ENCODE measurements at regions not wholly inside any gene's neighbourhood (a gene's known extent, or its start where the extent isn't known, plus 50 kb on each side); places are given as distances from the start of the nearest gene placed in this dataset.
"Not testable (repeated sequence)": the region's sequence is repeated elsewhere in the genome, so short reads cannot be mapped to it uniquely, and the experiment has no call there.

DNA sequence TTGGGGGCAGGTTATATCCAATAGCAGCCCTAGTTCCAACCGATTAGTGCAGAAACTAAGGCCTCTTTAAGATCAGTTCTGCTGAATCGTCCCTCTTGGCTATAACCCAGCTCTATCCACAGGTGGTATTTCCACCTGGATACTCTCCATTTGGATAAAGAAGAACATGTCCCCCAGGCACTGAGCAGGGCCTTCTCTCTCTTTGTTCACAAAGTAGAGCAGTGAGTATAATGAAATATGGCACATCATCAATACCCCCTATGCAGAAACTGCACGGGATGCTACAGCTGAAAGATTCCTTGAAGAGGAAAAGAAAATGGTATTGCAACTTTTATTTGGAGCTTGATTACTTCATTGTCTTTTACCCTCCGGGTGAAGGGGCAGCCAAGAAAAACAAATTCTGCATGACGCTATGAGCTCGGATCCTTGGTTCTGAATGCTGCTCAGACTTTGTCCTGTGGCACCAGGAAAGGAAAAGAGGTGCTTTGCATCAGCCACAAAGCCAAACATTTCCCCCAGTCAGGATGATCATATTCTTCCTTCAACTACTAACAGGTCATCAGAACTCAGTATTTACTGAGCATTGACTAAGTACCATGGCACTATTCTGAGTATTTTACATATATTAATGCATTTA is 399.7 kb downstream of the NPIPA8 start:
- no peak for DNase-seq

GRCh38 chr16:17930280-17930679 is 406.3 kb downstream of the NPIPA8 start:
- no peak for DNase-seq

- DNase-seq, result peak; percentile 52
These were observed 409.6 kb downstream of the NPIPA8 start for GRCh38 chr16:17926866-17927399.

GRCh38 chr16:17926461-17926860 is 410.1 kb downstream of the NPIPA8 start:
- DNase-seq, result no peak

- DNase-seq, result no peak
These were observed 410.8 kb downstream of the NPIPA8 start for GRCh38 chr16:17925761-17926160.

DNA sequence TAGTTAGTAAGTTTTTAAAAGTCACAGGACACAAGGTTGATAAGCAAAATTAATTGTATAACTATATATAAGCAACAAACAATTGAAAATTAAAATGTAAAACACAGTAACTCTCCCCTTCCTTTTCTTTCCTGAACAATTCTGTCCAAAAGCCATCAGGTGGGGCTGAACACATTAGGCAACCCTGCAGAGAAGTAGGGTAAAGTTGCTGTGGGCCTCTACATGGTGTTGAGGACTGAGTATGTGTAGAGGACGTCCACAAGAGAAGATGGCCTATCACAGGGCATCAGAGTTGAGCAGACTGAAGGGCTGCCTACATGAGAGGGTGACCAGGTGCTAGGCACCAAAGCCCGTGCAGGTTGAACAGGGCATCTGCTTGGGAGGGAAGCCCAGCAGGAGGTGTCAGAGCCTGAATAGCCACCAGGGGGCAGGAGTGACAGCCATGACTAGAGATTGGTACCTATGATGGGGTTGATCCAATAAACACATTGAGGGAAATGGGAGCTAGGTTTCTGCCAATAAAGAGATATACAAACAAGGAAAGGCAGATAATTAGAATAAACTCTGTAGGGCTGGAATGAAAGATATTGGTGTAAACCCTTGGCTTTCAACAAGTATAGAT is 415.1 kb downstream of the NPIPA8 start:
- DNase-seq, result peak; percentile 79

- DNase-seq, result no peak
These were observed 419.1 kb downstream of the NPIPA8 start for GRCh38 chr16:17917316-17918019.

DNA sequence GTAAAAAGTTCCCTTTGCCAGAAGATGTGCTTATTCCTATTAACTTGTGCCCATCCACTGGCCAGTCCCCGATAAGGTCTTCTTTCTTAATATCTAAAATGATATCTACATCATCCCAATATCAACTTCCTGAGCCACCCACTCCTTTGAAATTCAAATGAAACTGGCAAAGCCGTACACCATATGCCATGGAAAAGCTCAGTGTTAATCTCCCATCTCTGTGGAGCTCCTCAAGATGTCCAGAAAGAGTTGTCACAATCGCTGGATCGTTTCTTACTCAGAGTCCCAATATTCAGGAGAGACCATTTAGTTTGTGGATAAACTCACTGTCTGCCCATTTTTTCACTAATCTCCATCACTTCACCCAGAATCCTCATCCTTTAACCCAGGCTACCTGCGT is 420.7 kb downstream of the NPIPA8 start:
- peak; percentile 28 for DNase-seq

DNA sequence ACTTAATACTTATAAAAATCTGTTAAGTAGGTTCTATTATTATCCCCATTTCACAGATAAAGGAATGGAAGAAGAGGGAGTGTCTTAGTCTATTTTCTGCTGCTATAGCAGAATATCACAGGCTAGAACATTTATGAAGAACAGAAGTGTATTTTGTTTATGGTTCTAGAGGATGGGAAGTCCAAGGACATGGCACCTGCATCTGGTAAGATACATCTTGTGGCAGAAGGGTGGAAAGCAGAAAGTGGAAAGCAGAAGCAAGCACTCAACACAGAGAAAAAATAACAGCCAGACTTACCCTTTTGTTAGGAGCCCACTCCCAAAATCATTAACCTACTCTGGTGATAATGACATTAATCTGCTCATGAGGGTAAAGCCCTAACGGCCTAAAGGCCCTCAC is 422.4 kb downstream of the NPIPA8 start:
- no peak for DNase-seq

DNA sequence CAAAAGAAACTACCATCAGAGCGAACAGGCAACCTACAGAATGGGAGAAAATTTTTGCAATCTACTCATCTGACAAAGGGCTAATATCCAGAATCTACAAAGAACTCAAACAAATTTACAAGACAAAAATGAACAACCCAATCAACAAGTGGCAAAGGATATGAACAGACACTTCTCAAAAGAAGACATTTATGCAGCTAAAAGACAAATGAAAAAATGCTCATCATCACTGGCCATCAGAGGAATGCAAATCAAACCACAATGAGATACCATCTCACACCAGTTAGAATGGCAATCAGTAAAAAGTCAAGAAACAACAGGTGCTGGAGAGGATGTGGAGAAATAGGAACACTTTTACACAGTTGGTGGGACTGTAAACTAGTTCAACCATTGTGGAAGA is 425.0 kb downstream of the NPIPA8 start:
- DNase-seq, result not testable (repeated sequence)

DNA sequence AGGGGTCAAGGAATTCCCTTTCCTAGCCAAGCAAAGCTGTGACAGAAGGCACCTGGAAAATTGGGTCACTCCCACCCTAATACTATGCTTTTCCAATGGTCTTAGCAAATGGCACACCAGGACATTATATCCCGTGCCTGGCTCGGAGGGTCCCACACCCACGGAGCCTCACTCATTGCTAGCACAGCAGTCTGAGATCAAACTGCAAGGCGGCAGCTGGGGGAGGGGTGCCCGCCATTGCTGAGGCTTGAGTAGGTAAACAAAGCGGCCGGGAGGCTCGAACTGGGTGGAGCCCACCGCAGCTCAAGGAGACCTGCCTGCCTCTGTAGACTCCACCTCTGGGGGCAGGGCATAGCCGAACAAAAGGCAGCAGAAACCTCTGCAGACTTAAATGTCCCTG is 429.9 kb downstream of the NPIPA8 start:
- not testable (repeated sequence) for DNase-seq

GRCh38 chr16:17901309-17901708 is 430.5 kb upstream of the XYLT1 start:
- no peak for DNase-seq

DNA sequence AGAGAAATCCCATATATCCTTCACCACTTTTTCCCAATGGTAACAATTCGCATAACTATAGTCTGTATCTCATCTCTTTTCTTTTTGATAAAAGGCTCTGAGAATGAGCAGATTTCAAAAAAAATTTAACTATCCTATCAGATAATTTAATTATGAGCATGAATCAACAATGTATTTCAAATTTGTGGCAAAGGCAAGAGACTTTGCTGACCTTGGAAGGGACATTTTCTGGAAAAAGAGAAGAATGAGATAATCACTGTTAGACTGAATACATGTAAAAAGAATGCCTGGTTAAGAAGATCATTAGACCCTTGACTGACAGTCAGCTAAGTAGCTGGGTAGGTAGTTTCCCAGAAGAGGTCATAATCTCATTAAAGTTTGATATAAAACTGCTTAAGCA is 428.4 kb upstream of the XYLT1 start:
- DNase-seq, result no peak

- no peak for DNase-seq
These were observed 417.2 kb upstream of the XYLT1 start for GRCh38 chr16:17887963-17888362.

DNA sequence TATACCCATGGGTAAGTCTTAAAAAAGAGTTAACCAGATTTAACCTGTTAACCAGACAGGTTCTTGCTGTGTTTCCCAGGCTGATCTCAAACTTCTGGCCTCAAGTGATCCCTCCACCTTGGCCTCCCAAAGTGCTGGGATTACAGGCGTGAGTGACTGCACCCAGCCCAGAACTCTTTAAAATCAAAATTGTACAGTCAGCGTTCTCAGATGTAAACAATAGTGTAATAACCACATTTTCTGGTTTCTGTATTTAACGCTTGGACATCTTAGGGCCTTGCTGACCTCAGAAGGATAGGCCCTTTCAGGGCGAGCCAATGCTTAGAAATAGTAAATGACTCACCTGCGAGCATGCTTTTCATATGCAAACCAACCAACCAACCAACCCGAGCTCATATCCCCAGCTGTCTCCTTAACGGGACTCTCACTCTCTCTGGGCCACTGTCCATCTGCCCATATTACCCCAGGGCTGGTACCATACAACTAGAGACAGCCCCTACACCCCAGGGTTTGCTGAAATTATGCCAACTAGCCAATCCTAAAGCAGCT is 415.0 kb upstream of the XYLT1 start:
- no peak for DNase-seq

DNA sequence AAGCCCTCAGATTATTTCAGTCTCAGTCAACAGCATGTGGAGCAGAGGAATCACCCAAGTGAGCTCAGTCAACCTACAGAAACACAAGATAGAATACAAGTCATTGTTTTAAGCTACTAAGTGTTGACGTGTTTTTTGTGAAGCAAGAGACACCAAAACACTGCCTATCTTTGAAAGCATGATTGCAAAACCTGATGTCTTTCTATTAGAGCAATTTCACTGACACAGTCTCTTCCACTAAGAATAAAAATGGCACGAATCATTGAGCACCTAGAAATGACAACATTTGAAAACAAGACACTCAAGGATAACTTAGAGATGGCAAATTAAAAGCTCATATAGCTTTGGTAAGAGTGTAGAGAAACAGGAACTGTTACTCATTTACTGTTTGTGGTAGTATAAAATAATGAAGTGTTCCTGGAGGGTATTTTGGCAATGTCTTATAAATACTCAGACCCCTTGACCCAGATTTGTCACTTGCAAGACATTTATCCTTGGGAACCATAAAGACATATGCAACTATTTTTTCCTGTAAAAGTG is 407.1 kb upstream of the XYLT1 start:
- DNase-seq, result no peak

- DNase-seq, result peak; percentile 20
These were observed 396.2 kb upstream of the XYLT1 start for GRCh38 chr16:17866996-17867395.

- peak; percentile 94 for DNase-seq
These were observed 391.3 kb upstream of the XYLT1 start for GRCh38 chr16:17861981-17862479.

DNA sequence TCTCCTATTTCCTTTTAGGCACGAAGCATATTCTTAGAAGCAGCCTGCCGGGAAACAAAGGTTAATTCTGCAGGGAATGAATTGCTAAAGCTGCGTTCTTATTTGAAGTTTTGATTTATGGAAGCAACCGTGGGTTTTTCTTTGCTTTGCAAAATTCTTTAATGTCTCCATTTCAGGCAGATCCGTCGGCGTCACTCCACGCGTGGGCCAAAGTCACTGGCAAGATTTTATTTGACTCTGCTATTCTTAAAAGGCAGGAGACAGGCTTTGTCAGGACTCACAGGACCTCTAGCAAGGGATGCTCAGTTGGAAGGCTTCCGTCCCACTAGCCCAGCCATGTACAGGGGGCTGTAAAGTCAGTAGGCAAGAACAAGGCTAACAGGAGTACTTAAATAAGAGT is 387.3 kb upstream of the XYLT1 start:
- DNase-seq, result no peak

DNA sequence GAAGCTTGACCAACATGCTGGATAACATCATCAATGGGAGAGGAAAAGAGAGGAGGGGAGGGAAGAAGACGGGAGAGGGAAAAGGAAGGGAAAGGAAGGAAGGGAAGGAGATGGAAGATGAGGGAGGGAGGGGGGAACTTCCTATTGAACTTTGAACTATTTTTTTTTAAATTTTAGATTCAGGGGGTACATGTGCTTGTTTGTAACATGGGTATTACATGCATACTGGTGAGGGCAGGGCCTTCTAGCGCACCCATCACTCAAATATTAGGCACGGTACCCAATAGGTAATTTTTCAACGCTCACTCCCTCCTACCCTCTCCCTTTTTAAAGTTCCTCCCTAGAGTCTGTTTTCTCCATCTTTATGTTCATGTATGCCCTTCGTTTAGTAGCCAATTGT is 383.2 kb upstream of the XYLT1 start:
- DNase-seq, result no peak

DNA sequence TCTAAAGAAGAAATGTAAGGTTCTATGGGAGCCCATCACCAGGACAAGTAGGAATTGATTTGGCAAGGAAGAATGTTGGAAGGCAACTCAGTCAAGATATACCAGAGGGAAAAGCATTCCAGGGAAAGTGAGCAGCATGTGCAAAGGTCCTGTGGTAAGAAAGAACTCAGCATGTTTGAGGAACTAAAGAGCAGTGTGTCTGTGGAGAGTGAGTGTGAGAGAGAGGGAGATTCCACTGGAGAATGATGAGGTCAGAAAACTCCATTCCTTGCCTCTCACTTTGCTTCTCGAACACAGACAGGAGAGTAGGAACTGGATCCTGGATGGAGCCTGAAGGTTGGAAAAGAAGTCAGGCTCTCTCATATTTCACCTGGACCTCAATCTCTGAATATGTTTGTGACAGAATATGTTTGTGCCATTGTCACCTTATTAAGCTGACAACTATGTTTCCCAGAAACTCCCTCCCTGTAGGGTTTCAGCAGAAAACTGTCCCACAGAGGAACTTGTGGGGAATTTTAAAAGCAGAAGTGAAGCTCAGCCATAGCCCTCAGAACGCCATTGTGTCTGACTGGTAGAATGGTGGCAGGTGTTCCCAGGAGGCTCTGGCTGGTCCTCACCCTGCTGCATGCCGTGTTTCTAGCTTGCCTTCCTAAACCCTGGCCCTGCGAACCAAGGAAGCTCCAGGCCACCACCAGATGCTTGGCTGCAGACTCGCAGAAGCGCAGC is 382.4 kb upstream of the XYLT1 start:
- DNase-seq, result no peak

DNA sequence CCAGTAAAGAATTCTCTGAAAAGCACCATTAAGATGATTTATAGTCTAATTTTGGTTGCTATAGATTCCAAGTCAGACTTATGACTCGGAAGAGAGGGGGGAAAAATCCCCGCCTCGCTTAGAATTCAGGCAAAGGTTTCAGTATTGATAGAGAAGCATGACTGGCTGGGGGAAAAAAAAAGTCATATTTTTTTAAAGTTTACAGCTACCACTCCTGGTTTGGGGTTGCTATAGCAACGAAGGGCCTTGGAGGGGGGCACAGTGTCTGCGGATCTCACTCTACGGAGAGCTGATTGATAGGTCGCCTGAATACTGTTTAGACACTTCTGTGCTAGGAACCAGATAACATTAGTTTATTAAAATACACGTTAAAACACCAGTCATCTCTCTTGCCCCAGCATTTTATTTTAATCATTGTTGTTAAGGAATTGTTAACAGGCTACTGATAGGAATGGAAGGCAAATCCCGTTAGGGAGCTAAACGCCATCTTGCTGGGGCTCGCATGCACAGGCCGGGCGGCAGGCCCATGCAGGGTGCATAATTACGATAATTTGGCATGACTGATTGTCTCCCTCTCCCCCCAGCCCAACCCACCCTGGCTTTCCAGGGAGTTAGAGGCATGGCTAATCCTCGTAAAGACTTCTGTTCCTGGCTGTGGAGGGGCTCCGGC is 380.0 kb upstream of the XYLT1 start:
- peak; percentile 93 for DNase-seq

All from NCI-H82 (cell line).